GM19372 (cell line): ENCODE measurements at regions not wholly inside any gene's neighbourhood (a gene's known extent, or its start where the extent isn't known, plus 50 kb on each side); places are given as distances from the start of the nearest gene placed in this dataset.

Experiments
- ATAC-seq: cut with Tn5 transposase; IDR thresholded peaks from one replicate; pipeline ENCODE4 v1.9.1; 2021; ENCODE audit warnings: mild to moderate bottlenecking, low read depth, moderate library complexity; ENCODE audit not compliant: unreplicated experiment

DNA sequence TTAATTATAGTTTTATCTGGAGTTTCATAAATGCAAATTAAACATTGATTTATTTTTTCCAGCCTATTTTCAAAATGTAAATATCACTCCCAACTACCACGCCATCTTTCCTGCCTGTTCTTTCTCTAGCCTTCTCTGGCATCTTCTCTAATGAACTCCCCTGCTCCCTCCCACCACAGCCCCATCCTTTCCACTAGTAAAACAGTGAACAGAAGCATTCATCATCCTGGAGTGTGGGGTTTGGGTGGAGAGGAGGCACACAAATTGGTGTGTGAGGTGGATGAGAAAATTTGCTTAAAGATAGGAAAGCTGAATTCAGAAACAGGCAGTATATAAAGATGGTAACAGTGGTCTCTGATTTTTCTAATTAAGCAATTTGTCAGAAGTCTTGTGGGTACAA is 479.4 kb downstream of the ARL4A start:
- ATAC-seq: no peak

DNA sequence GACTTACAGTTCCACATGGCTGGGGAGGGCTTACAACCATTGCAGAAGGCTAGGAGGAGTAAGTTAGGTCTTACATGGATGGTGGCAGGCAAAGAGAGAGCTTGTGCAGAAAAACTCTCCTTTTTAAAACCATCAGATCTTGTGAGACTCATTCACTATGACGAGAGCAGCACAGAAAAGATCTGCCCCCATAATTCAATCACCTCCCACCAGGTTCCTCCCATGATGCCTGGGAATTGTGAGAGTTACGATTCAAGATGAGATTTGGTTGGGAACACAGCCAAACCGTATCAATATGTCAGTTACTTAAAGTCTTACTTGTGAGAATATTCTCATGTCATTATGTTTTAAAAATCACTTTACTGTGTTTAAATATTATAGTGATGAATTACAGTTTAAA is 481.9 kb downstream of the ARL4A start:
- ATAC-seq: no peak

GRCh38 chr7:13174991-13175390 is 487.6 kb downstream of the ARL4A start:
- ATAC-seq: no peak

- ATAC-seq: no peak
These were observed 491.7 kb downstream of the ARL4A start for GRCh38 chr7:13179011-13179582.

DNA sequence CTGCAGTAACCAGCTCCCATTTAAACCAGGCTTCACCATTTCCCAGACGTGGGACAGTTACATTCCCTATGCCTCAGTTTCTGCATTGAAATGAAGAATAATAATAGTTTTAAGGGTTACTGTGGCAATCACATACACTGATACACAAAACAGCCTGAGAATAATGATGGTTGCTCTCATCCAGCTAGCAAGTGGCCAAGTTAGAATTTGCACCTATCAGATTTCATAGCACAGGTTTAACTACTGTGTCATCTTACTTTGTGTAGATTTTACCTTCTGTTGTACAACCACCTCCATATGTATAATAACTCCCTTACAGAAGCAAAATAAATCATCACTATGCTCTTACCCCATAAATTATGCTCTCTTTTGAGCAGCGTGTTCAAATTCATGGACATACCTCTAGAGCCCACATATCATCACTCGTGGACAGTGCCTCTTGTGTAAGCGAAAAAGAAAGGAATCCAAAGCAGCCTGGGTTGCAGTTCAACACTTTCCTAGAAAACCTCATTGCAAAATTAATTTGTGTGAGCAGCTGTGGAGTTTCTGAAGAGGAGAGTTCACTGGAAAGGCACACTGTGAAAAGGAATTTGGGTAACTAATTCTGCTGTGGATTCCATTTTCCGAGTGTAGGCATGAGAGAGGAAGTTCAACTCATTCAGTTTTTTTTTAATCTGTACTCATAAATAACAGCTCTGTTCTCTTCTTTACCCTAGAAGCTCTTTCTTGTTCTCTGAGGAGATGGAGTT is 492.5 kb downstream of the ARL4A start:
- ATAC-seq: no peak

DNA sequence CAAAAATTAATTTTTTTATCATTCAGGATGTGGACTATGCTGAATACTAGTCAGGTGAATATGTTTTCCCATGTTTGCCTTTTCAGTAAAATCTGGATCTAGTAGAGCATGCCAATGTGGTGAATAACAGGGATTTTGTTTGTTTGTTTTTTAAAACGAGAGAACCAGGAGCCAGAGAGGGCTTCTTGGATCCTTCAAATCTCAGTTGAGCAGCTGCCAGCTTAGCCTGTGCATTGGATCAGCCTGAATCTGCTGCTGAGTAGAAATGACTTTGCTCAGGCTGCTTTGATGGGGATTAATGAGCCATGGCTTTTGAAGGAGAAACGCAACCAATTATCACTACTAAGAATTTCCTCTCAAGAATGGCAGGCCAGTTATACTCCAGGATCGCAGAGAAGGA is 493.8 kb downstream of the ARL4A start:
- no peak for ATAC-seq

- ATAC-seq: no peak
These were observed 497.7 kb downstream of the ARL4A start for GRCh38 chr7:13185139-13185538.

- ATAC-seq: no peak
These were observed 500.9 kb downstream of the ARL4A start for GRCh38 chr7:13188236-13188805.

DNA sequence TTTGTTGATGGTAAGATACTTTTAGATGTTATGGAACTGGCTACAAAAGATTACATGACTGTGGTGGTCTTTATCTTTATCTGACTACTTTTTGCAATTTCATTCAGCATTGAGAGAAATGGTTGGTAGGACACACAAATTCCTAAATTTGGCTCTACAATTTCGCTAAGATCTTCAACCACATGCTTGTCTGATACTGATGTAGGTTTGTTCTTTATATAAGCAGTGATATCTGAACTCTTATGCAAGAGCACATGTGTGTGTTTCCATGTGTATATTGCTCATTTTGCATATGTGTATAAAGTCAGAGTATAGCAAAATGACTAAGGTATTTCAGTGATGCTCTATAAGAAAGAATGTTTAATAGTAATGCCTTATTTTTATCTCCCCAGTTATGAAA is 501.5 kb downstream of the ARL4A start:
- no peak for ATAC-seq

DNA sequence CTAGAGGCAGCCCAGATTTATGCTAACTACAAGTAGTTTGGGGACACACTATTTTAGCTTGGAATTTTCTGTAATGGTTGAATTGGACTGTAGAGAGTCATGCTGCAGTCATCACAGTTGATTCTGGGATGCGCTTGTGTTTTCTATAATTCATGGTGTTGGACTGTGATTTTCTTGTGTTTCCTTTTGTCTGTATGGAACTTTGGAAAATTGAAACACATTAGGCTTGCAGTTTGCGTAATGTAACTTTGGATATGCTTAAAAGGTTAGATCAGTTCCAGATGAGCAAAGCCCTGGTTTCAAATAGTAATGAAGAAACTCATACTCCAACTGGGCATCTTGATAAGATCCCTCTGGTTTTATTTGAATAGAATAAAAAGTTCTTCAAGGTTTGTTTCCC is 502.2 kb downstream of the ARL4A start:
- ATAC-seq: no peak

GRCh38 chr7:13197501-13197900 is 510.1 kb downstream of the ARL4A start:
- ATAC-seq: no peak

DNA sequence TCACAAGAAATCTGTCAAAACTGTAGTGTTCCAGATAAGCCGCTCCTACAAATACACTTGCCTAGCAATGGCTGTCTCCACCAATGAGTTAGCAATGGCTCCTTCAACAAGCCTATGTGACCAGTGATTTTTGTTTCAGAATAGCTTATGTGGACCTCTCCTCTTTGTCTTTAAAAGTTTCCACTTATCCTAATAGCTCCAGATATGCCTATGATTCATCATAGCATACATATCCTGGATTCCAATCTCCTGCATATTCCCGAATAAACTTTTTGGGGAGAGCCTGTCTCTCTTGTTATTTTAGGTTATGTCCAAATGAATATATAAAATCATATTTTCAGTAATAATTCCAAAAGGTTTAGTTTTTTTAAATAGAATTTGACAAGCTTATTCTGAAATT is 510.6 kb downstream of the ARL4A start:
- ATAC-seq: no peak

DNA sequence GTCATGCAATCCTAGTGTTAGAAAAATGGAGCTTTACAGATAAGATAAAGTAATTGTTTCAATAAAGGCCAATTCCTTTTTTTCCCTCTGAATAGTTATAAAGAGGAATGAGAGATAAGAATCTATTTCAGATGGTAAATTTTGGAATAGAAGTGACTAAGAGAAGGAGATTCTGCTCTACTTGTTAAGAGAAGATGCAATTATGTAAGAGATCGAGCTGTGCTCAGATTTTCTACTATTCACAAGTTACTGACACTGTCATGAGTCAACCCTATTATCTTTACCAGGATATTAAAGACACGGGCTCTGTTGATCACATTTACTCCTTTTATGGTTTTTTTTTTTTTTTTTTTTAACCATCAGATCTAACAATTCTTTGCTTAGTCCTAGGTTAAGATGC is 511.3 kb downstream of the ARL4A start:
- ATAC-seq: no peak

DNA sequence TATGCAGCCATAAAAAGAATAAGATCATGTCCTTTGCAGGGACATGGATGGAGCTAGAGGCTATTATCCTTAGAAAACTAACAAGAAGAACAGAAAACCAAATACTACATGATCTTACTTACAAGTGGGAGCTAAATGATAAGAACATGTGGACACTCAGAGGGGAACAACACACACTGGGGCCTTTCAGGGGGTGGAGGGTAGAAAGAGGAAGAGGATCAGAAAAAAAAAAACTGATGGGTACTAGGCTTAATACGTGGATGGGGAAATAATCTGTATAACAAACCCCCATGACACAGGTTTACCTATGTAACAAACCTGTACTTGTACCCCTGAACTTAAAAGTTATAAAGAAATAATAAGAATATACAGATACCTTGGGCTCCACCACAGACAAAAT is 514.2 kb downstream of the ARL4A start:
- no peak for ATAC-seq

GRCh38 chr7:13217768-13218167 is 530.3 kb downstream of the ARL4A start:
- no peak for ATAC-seq

- no peak for ATAC-seq
These were observed 537.6 kb downstream of the ARL4A start for GRCh38 chr7:13225068-13225467.

GRCh38 chr7:13226385-13226784 is 539.0 kb downstream of the ARL4A start:
- ATAC-seq: no peak

DNA sequence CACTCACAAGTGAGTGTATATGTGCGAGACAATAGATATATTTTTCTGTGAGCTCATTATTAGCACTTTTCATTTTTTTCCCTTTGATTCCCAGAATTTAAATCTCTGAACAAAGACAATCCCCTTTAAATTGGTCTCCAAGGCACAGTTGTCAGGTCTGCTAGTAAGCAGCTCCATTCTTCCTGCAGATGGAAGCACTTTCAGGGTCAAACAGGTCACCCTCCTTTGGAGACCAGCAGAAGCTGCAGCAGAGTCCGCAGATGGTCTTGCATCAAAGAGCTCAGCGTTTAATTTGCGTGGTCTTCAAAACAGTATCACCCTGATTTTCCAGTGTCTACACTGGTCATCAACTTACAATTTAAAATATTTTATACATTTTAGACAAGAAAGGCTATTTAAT is 543.8 kb downstream of the ARL4A start:
- ATAC-seq: no peak

DNA sequence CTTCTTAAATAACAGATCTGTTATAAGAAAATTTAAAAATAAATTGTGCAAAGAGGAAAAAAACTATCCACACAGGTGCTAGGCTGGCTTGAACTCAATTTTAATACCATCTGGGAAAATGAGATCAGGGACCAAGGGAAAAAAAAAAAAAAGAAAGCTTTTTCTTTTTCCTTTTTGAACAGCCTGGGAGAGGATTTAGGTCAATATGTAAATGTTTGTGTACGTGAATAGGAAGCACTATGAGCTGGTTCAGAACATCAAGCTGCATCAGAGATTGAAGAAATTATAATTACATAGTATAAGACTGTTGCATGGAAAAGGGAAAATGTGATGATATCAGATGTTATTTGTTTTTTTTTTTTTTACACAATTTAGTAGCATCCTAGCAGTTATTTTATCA is 548.0 kb downstream of the ARL4A start:
- ATAC-seq: no peak

GRCh38 chr7:13236026-13236425 is 548.6 kb downstream of the ARL4A start:
- ATAC-seq: no peak

DNA sequence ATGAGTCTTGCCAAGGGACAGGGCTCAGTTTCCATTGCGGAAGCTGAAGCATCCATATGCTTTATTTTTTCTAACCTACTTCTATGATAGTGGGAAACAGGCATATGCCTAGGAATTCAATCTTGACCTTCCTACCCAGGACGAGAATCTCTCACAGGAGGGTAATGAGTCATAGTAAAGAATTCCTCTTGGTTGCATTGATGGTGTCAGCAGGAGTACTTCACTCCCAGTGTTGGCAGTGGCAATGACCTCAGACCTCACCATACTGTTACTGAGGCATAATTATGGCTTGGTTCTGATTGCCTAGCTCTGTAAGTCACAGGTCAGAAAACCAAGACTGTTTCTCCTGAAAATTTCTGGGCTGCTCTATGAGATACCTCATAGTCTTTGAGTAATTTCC is 552.9 kb downstream of the ARL4A start:
- ATAC-seq: no peak

DNA sequence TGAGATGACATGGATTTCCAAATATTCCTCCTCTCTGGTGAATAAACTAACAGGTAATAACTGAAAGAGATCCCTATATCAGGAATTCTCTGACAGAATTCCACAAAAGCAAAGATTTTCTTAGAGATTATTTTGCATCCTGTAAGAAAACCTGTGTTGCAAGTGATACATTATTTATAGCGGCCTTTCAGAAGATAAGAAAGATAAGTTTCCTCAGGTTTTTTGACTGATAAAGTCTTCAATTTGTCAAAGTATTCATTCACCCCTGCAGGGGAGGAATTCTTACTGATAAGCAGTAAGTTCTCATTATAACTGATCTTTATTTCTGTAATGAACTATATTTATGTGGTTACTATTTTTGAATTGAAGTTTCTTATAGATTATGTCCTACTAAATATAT is 554.0 kb downstream of the ARL4A start:
- ATAC-seq: no peak
